ENCODE measurements at regions not wholly inside any gene's neighbourhood (a gene's known extent, or its start where the extent isn't known, plus 50 kb on each side); places are given as distances from the start of the nearest gene placed in this dataset.

- TF ChIP-seq, protein P1, sequence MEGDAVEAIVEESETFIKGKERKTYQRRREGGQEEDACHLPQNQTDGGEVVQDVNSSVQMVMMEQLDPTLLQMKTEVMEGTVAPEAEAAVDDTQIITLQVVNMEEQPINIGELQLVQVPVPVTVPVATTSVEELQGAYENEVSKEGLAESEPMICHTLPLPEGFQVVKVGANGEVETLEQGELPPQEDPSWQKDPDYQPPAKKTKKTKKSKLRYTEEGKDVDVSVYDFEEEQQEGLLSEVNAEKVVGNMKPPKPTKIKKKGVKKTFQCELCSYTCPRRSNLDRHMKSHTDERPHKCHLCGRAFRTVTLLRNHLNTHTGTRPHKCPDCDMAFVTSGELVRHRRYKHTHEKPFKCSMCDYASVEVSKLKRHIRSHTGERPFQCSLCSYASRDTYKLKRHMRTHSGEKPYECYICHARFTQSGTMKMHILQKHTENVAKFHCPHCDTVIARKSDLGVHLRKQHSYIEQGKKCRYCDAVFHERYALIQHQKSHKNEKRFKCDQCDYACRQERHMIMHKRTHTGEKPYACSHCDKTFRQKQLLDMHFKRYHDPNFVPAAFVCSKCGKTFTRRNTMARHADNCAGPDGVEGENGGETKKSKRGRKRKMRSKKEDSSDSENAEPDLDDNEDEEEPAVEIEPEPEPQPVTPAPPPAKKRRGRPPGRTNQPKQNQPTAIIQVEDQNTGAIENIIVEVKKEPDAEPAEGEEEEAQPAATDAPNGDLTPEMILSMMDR (conservative IDR thresholded peaks at IDR 0.05; ENCODE audit: low read length) = no peak; the same call in 1 of the 2 replicates
- TF ChIP-seq EZH2phosphoT487 (IDR thresholded peaks at IDR 0.05; ENCODE audit: borderline replicate concordance) = no peak
Observed at GRCh38 chr4:18691431-18692200, 670.1 kb upstream of the LCORL start.

Data from Loucy (cell line).